SK-N-SH treated with all-trans-retinoic acid at 6 μM for 48 hours (cell line): ENCODE measurements at regions not wholly inside any gene's neighbourhood (a gene's known extent, or its start where the extent isn't known, plus 50 kb on each side); places are given as distances from the start of the nearest gene placed in this dataset.

Source experiments
- CSDC2 ChIP-seq: fragments of 250-450 bp; sonication (Bioruptor Pico); IDR thresholded peaks from 2 replicates; pipeline ENCODE4 v1.5.0; 2020; ENCODE audit warnings: mild to moderate bottlenecking, moderate library complexity
- GLIS3 ChIP-seq: fragments of 250-450 bp; sonication (Bioruptor Pico); IDR thresholded peaks from 2 replicates; pipeline ENCODE4 v1.5.0; 2020; ENCODE audit warnings: mild to moderate bottlenecking, moderate library complexity
- RARB ChIP-seq: fragments of 250-450 bp; sonication (Bioruptor Pico); IDR thresholded peaks from 2 replicates; pipeline ENCODE4 v1.8.0; 2021; ENCODE audit warnings: mild to moderate bottlenecking, moderate library complexity
- ZFP3 ChIP-seq: fragments of 250-450 bp; sonication (Bioruptor Pico); IDR thresholded peaks from 2 replicates; pipeline ENCODE4 v1.5.0; 2020; ENCODE audit warnings: mild to moderate bottlenecking, moderate library complexity
- TF ChIP-seq, protein P1 (sequence below): fragments of 250-450 bp; sonication (Bioruptor Pico); IDR thresholded peaks from 2 replicates; pipeline ENCODE4 v1.5.0; 2020; ENCODE audit warnings: mild to moderate bottlenecking, moderate library complexity
- TF ChIP-seq, protein P2 (sequence below): fragments of 250-450 bp; sonication (Bioruptor Pico); IDR thresholded peaks from 2 replicates; pipeline ENCODE4 v1.8.0; 2020; ENCODE audit warnings: mild to moderate bottlenecking, moderate library complexity, borderline replicate concordance

DNA sequence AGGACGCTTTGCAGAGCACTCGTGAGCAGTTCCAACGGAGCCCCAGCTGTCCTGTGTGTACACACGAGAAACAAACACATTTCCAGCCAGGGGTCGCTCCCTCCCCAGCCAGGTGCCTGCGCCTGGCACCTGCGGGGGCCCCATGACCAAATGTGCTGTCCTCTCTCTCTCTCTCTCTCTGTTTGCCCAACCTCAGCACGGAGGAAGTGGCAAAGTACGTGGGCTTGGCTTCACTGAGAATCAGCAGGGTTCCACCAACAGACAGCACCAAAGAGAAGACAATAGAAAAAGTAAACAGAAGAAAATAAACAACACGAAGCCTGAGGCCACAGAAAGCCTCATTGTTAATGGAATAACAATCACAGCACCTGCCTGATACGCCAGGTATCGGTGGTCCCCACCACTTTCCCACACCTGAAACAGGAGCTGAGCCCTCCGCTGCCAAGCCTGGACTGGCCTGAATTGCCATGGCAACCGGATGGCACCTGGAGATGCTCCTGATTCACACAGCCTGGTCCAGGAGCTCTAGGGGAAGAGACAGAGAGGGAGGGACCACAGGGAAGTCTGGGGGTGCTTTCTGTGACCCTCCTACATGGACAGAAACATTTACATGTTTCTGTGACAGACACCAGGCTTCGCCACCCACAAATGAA, 103.9 kb upstream of the CACNA1A start:
- no peak for TF ChIP-seq CSDC2
- TF ChIP-seq, protein P1, sequence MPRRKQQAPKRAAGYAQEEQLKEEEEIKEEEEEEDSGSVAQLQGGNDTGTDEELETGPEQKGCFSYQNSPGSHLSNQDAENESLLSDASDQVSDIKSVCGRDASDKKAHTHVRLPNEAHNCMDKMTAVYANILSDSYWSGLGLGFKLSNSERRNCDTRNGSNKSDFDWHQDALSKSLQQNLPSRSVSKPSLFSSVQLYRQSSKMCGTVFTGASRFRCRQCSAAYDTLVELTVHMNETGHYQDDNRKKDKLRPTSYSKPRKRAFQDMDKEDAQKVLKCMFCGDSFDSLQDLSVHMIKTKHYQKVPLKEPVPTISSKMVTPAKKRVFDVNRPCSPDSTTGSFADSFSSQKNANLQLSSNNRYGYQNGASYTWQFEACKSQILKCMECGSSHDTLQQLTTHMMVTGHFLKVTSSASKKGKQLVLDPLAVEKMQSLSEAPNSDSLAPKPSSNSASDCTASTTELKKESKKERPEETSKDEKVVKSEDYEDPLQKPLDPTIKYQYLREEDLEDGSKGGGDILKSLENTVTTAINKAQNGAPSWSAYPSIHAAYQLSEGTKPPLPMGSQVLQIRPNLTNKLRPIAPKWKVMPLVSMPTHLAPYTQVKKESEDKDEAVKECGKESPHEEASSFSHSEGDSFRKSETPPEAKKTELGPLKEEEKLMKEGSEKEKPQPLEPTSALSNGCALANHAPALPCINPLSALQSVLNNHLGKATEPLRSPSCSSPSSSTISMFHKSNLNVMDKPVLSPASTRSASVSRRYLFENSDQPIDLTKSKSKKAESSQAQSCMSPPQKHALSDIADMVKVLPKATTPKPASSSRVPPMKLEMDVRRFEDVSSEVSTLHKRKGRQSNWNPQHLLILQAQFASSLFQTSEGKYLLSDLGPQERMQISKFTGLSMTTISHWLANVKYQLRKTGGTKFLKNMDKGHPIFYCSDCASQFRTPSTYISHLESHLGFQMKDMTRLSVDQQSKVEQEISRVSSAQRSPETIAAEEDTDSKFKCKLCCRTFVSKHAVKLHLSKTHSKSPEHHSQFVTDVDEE (CRISPR knock-in tag), result no peak
- TF ChIP-seq, protein P2, sequence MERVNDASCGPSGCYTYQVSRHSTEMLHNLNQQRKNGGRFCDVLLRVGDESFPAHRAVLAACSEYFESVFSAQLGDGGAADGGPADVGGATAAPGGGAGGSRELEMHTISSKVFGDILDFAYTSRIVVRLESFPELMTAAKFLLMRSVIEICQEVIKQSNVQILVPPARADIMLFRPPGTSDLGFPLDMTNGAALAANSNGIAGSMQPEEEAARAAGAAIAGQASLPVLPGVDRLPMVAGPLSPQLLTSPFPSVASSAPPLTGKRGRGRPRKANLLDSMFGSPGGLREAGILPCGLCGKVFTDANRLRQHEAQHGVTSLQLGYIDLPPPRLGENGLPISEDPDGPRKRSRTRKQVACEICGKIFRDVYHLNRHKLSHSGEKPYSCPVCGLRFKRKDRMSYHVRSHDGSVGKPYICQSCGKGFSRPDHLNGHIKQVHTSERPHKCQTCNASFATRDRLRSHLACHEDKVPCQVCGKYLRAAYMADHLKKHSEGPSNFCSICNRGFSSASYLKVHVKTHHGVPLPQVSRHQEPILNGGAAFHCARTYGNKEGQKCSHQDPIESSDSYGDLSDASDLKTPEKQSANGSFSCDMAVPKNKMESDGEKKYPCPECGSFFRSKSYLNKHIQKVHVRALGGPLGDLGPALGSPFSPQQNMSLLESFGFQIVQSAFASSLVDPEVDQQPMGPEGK (CRISPR knock-in tag), result no peak
- no peak for TF ChIP-seq RARB (CRISPR knock-in tag)
- no peak for TF ChIP-seq ZFP3 (CRISPR knock-in tag)
- TF ChIP-seq GLIS3 (CRISPR knock-in tag), result no peak
